ENCODE measurements at regions not wholly inside any gene's neighbourhood (a gene's known extent, or its start where the extent isn't known, plus 50 kb on each side); places are given as distances from the start of the nearest gene placed in this dataset.
A peak's percentile ranks its signal among the peaks of the same experiment; 100 is the strongest.

- ATAC-seq (replicated peaks in 1 of 2) (no peak), DNase-seq (no peak)
- no peak overlapping the region for H3K27ac Mint-ChIP-seq
- H3K4me3 Mint-ChIP-seq: no peak overlapping the region
- peaks cover 21% of the 10 kb centered on the region for H3K4me1 Mint-ChIP-seq (ENCODE audit: low read depth)
- H3K27me3 Mint-ChIP-seq (ENCODE audit: low read depth): peaks cover 19% of the 10 kb centered on the region
- peaks cover 0 to 2% of the 10 kb centered on the region in 2 donors for H3K9me3 Mint-ChIP-seq
- no peaks in the 10 kb centered on the region for H3K36me3 Mint-ChIP-seq (ENCODE audit: insufficient read depth in 2 of 2)
These were observed 122.3 kb downstream of the RHOU start for GRCh38 chr1:228857611-228858010.

GRCh38 chr1:228860911-228861831, 125.9 kb downstream of the RHOU start:
- no peaks in the 10 kb centered on the region for H3K36me3 Mint-ChIP-seq (ENCODE audit: insufficient read depth in 2 of 2)
- H3K4me1 Mint-ChIP-seq (ENCODE audit: low read depth): peaks cover 38% of the 10 kb centered on the region
- peak; percentile 94 for ATAC-seq (replicated peaks in 1 of 2)
- H3K9me3 Mint-ChIP-seq: no peaks in the 10 kb centered on the region
- H3K4me3 Mint-ChIP-seq: peak overlapping the region in 1 of 2 donors; percentile 20
- peak; percentile 65 to 66 for DNase-seq
- no peak overlapping the region for H3K27ac Mint-ChIP-seq
- H3K27me3 Mint-ChIP-seq (ENCODE audit: low read depth): peaks cover 26% of the 10 kb centered on the region

GRCh38 chr1:228861832-228862180, 126.5 kb downstream of the RHOU start:
- Mint-ChIP-seq H3K4me3 (no peak overlapping the region), H3K36me3 (ENCODE audit: insufficient read depth in 2 of 2) (no peaks in the 10 kb centered on the region), H3K9me3 (no peaks in the 10 kb centered on the region), H3K27me3 (ENCODE audit: low read depth) (peaks cover 21% of the 10 kb centered on the region), H3K4me1 (ENCODE audit: low read depth) (peaks cover 38% of the 10 kb centered on the region), H3K27ac (no peak overlapping the region)
- peak; percentile 3 to 4 for ATAC-seq (replicated peaks in 1 of 2)
- peak in 1 of 2 donors; percentile 8 for DNase-seq

GRCh38 chr1:228862542-228863505, 127.5 kb downstream of the RHOU start:
- no peak overlapping the region for H3K27ac Mint-ChIP-seq
- no peak for ATAC-seq (replicated peaks in 1 of 2)
- H3K9me3 Mint-ChIP-seq: no peaks in the 10 kb centered on the region

GRCh38 chr1:228863776-228864175, 128.5 kb downstream of the RHOU start:
- Mint-ChIP-seq H3K4me3 (no peak overlapping the region), H3K9me3 (no peaks in the 10 kb centered on the region), H3K36me3 (ENCODE audit: insufficient read depth in 2 of 2) (no peaks in the 10 kb centered on the region), H3K27ac (no peak overlapping the region), H3K4me1 (ENCODE audit: low read depth) (peaks cover 38% of the 10 kb centered on the region), H3K27me3 (ENCODE audit: low read depth) (peaks cover 11% of the 10 kb centered on the region)
- ATAC-seq (replicated peaks in 1 of 2) (no peak), DNase-seq (no peak)

More at GRCh38 chr1:228862542-228863505, 127.5 kb downstream of the RHOU start:
- Mint-ChIP-seq H3K27me3 (ENCODE audit: low read depth) (peaks cover 20% of the 10 kb centered on the region), H3K4me3 (no peak overlapping the region), H3K4me1 (ENCODE audit: low read depth) (peaks cover 38% of the 10 kb centered on the region), H3K36me3 (ENCODE audit: insufficient read depth in 2 of 2) (no peaks in the 10 kb centered on the region)
- DNase-seq: no peak

- Mint-ChIP-seq H3K27me3 (ENCODE audit: low read depth) (peaks cover 7% of the 10 kb centered on the region), H3K9me3 (no peaks in the 10 kb centered on the region), H3K4me1 (ENCODE audit: low read depth) (peaks cover 32% of the 10 kb centered on the region), H3K36me3 (ENCODE audit: insufficient read depth in 2 of 2) (no peaks in the 10 kb centered on the region), H3K27ac (no peak overlapping the region), H3K4me3 (no peak overlapping the region)
- no peak for DNase-seq
- no peak for ATAC-seq (replicated peaks in 1 of 2)
These were observed 130.5 kb downstream of the RHOU start for GRCh38 chr1:228865627-228866330.

GRCh38 chr1:228866468-228866867, 131.2 kb downstream of the RHOU start:
- H3K27me3 Mint-ChIP-seq (ENCODE audit: low read depth): peaks cover 7% of the 10 kb centered on the region
- no peak overlapping the region for H3K27ac Mint-ChIP-seq
- H3K4me1 Mint-ChIP-seq (ENCODE audit: low read depth): peaks cover 25% of the 10 kb centered on the region
- no peaks in the 10 kb centered on the region for H3K9me3 Mint-ChIP-seq
- no peaks in the 10 kb centered on the region for H3K36me3 Mint-ChIP-seq (ENCODE audit: insufficient read depth in 2 of 2)
- no peak for DNase-seq
- H3K4me3 Mint-ChIP-seq: no peak overlapping the region
- no peak for ATAC-seq (replicated peaks in 1 of 2)

- H3K27me3 Mint-ChIP-seq (ENCODE audit: low read depth): peaks cover 7% of the 10 kb centered on the region
- H3K9me3 Mint-ChIP-seq: no peaks in the 10 kb centered on the region
- H3K4me3 Mint-ChIP-seq: no peak overlapping the region
- peaks cover 17% of the 10 kb centered on the region for H3K4me1 Mint-ChIP-seq (ENCODE audit: low read depth)
- H3K36me3 Mint-ChIP-seq (ENCODE audit: insufficient read depth in 2 of 2): no peaks in the 10 kb centered on the region
- DNase-seq (no peak), ATAC-seq (replicated peaks in 1 of 2) (no peak)
- no peak overlapping the region for H3K27ac Mint-ChIP-seq
These were observed 132.1 kb downstream of the RHOU start for GRCh38 chr1:228867108-228867950.

GRCh38 chr1:228867951-228868730, 132.9 kb downstream of the RHOU start:
- no peak overlapping the region for H3K4me3 Mint-ChIP-seq
- no peak for DNase-seq
- H3K36me3 Mint-ChIP-seq (ENCODE audit: insufficient read depth in 2 of 2): no peaks in the 10 kb centered on the region
- ATAC-seq (replicated peaks in 1 of 2): no peak
- H3K4me1 Mint-ChIP-seq (ENCODE audit: low read depth): peaks cover 15% of the 10 kb centered on the region
- peaks cover 5% of the 10 kb centered on the region for H3K27me3 Mint-ChIP-seq (ENCODE audit: low read depth)
- H3K27ac Mint-ChIP-seq: no peak overlapping the region
- no peaks in the 10 kb centered on the region for H3K9me3 Mint-ChIP-seq

- Mint-ChIP-seq H3K4me3 (no peak overlapping the region), H3K9me3 (no peaks in the 10 kb centered on the region), H3K36me3 (ENCODE audit: insufficient read depth in 2 of 2) (no peaks in the 10 kb centered on the region), H3K27me3 (ENCODE audit: low read depth) (no peaks in the 10 kb centered on the region), H3K27ac (no peak overlapping the region), H3K4me1 (ENCODE audit: low read depth) (peaks cover 10% of the 10 kb centered on the region)
- ATAC-seq (replicated peaks in 1 of 2): no peak
- no peak for DNase-seq
These were observed 133.4 kb downstream of the RHOU start for GRCh38 chr1:228868731-228869024.

- H3K27ac Mint-ChIP-seq: no peak overlapping the region
- no peaks in the 10 kb centered on the region for H3K27me3 Mint-ChIP-seq (ENCODE audit: low read depth)
- no peak for ATAC-seq (replicated peaks in 1 of 2)
- H3K36me3 Mint-ChIP-seq (ENCODE audit: insufficient read depth in 2 of 2): no peaks in the 10 kb centered on the region
- H3K9me3 Mint-ChIP-seq: no peaks in the 10 kb centered on the region
- no peak for DNase-seq
- H3K4me3 Mint-ChIP-seq: no peak overlapping the region
- H3K4me1 Mint-ChIP-seq (ENCODE audit: low read depth): peaks cover 3% of the 10 kb centered on the region
These were observed 134.1 kb downstream of the RHOU start for GRCh38 chr1:228869312-228869824.
